Activated CD8-positive, alpha-beta memory T cell treated with anti-CD3 and anti-CD28 coated beads for 36 hours (primary cell): ENCODE measurements at regions not wholly inside any gene's neighbourhood (a gene's known extent, or its start where the extent isn't known, plus 50 kb on each side); places are given as distances from the start of the nearest gene placed in this dataset.
"Not testable (repeated sequence)": the region's sequence is repeated elsewhere in the genome, so short reads cannot be mapped to it uniquely, and the experiment has no call there.

Source experiments
- CTCF ChIA-PET: fragments of 350-600 bp; sonication (Branson Sonifier 250); formaldehyde crosslinking; loops from one replicate; lab custom pipeline; 2021; ENCODE audit warnings: antibody characterized with exemption; lab: Charles Lee
- POLR2A ChIA-PET: fragments of 350-600 bp; sonication (Branson Sonifier 250); formaldehyde crosslinking; loops from one replicate; lab custom pipeline; 2021; ENCODE audit warnings: antibody characterized with exemption; lab: Charles Lee

DNA sequence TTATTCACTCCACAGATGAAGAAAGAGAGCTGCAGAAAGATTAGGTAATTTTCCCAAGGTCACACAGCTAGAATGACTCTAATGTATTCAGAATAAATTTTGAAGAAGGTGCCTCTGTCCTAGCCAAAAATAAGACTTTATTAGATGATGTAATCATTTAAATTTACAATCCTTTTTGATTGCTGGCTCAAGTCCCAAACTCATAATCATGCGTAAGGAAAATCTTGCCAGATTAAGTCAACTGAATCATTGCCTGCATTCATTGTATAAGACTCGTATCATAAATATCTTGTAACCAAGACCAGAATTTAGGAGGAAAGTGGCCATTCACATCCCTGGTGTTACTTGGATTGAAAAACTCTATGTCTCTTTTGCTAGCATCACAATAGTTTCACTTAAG lies 53.1 kb upstream of the STK39 start:
- ChIA-PET POLR2A (no interaction called here), CTCF (no interaction called here)

DNA sequence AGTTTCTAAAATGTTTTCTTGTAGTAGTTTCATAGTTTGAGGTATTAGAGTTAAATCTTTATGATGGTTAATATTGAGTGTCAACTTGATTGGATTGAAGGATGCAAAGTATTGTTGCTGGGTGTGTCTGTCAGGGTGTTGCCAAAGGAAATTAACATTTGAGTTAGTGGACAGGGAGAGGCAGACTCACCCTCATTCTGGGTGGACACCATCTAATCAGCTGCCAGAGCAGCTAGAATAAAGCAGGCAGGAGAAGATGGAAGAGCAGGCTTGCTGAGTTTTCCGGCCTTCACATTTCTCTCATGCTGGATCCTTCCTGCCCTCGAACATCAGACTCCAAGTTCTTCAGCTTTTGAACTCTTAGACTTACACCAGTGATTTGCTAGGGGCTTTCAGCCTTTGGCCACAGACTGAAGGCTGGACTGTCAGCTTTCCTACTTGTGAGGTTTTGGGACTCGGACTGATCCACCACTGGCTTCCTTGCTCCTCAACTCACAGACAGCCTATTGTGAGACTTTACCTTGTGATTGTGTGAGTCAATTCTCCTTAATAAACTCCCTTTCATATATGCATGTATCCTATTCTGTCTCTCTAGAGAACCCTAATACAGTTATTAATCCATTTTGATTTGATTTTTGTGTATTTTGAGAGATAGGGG lies 56.8 kb upstream of the STK39 start:
- POLR2A ChIA-PET = no interaction called here
- CTCF ChIA-PET = no interaction called here

GRCh38 chr2:168307379-168307778 lies 60.0 kb upstream of the STK39 start:
- CTCF ChIA-PET = no interaction called here
- POLR2A ChIA-PET = no interaction called here

DNA sequence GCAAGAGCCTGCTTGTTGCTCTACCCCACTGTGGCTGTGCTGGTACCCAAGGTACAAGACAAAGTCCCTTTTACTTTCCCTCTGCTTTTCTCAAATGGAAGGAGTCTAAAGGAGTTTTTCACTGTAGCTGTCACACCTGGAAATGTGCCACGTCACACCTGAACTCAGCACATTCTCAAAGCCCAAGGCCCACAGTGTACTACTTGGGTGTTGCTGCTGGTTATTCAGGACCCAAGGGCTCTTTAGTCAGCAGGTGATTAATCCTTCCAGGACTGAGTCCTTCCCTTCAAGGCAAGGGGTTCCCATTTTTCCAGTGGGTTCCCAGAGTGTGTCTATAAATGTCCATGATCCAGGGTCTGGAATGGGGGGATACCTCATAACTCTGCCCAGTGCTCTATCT lies 63.2 kb upstream of the STK39 start:
- ChIA-PET POLR2A (no interaction called here), CTCF (no interaction called here)

DNA sequence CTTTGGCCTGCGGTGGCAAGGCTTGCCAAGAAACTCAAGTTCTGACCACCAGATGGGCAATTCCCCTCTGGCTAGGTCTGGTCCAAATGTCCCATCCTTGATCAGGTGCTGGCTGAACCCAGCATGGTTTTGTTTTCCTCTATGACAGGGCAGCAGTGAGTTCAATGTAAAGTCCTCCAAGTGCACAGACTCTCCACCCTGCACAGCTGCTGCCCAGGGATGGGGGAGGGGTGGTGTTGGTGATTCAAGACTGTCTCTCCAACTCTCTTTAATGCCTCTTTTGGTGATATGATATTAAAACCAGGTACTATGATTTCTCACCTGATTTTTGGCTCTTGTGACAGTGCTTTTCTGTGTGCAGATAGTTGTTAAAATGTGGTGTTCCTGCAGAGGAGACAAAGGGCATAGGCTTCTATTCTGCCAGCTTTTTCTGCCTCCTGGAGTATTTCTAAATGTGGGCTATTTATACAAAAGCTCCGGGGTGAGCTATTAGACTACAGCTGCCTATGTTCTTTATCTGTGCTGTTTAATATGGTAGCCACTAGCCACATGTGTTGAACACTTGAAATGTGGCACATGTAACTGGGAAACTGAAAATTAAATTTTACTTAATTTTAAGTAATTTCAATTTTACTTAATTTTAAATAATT lies 64.0 kb upstream of the STK39 start:
- ChIA-PET POLR2A (no interaction called here), CTCF (no interaction called here)

DNA sequence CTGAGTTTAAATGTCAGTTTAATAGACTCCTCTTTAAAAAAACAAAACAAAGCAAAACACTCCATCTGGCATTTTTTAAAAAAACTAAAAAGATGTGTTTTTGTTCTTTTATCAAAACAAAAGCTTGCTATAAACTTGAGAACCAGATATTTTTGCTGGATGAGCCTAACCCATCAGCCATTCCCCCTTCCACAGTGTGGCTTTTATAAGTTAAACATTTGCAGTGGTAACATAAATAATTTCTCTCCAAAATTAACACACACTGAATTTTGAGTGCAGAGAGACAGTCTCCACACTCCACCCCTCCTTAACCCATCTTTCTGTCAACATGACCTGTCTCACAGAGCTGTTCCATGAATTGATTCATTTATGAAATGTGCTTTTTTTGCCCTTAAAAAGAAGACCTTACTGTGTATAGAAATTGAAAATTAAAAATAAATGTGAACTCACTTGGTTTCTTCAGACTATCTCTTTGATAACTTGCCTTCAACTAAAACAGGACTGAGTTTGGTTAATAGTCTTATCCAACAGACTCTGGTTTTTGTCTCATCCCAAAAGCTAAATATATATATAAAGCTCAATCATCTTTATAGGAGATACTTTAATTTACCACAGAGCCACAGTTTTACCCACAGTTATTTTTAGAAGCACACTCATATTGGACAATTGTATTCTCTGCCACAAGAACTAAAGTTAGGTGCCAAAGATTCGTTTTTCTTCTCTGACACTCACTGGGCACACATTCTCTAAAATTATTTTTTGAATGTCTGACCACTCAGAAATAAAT lies 64.8 kb upstream of the STK39 start:
- POLR2A ChIA-PET = no interaction called here
- CTCF ChIA-PET = no interaction called here

DNA sequence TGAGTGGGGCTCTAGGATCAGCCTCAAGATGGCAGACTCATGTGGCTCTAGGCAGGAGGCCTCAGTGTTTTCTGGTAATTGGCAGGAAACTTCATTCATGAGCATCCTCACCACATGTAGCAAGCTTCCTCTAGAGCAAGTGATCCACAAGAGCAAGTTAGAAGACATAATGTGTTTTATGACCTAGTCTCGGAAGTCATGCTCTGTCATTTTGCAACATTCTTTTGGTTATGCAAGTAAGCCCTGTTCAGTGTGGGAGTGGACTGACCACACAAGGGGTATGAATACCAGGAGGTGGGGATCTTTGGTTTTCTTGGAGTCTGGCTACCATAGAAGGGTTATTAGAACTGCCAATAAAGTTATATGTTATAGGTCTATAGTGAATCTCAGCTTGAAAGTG lies 66.8 kb upstream of the STK39 start:
- ChIA-PET POLR2A (no interaction called here), CTCF (interaction anchor here (0.6 to 1.2 kb wide), 2 partner anchors 63 to 297 kb away, joined by 3 read pairs; no protein-coding TSS in a partner anchor)

GRCh38 chr2:168315331-168316072 lies 68.1 kb upstream of the STK39 start:
- POLR2A ChIA-PET = no interaction called here
- CTCF ChIA-PET = interaction anchor here (1.2 kb wide), 1 partner anchor 65 kb away, joined by 3 read pairs; no protein-coding TSS in a partner anchor

- POLR2A ChIA-PET = no interaction called here
- CTCF ChIA-PET = no interaction called here
Measured at GRCh38 chr2:168316073-168316440, 68.7 kb upstream of the STK39 start.

DNA sequence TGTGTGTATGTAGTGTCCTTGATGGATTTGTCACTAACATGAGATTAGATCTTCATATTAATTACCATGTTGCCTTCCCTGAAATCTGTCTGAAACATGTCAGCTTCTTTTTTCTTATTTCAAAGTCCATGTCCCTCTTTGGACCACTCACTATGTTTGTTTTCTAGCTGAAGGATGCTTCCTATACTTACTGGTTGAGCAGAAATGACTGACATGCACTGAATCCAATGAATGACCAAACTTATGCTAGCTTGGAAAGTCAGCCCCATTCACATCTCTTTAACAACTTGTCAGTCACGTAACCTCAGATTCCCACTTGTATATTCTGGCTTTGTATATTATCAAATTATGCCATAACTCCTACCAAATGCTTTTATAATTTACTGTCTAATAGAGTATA lies 69.9 kb upstream of the STK39 start:
- ChIA-PET POLR2A (no interaction called here), CTCF (no interaction called here)

DNA sequence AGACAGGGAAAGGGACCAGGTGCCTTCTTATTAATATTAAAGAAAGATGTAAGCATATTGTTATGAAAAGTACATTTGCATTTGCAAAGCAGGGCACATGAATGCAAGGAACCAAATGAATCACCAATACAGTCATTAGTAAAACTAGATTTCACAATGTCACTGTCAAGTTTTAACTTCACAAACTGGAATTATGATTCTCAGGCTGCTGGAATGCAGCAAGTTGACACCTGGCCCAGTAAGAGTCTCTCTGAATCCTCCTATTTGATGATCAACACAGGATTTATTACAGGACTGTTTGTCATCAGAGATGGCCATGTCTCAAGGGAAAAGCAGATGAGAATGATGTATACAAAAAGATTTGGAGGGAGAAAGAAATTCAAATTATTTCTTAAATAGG lies 72.9 kb upstream of the STK39 start:
- ChIA-PET CTCF (no interaction called here), POLR2A (no interaction called here)

- POLR2A ChIA-PET = no interaction called here
- CTCF ChIA-PET = no interaction called here
Measured at GRCh38 chr2:168322325-168323007, 75.1 kb upstream of the STK39 start.

DNA sequence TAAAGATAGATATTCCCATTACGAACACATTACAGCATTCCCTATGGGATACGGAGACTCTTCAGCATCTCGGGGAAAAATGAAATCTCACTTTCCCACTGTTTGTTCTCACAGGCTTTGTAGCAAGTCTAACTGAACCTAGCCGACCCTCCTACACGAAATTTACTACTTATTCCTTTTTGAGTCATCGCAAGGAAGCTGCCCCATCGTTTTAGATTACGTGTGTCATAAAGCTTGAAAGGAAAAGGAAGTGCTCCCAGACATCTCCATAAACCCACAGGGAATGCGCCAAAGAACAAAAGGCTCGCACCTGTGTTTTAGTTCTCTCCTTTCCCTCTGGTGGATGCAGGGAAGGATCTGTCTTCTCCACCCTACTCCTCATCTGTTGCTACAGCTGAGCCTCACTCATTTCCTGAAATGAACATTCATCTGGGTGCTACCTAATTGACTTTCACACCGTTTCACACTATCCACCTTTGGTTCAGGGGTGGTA lies 76.2 kb upstream of the STK39 start:
- CTCF ChIA-PET = no interaction called here
- POLR2A ChIA-PET = no interaction called here

GRCh38 chr2:168326572-168326971 lies 79.2 kb upstream of the STK39 start:
- CTCF ChIA-PET = interaction anchor here (0.6 kb wide), 1 partner anchor 16 kb away, joined by 3 read pairs; no protein-coding TSS in a partner anchor
- POLR2A ChIA-PET = interaction anchor here (0.7 kb wide), 1 partner anchor 433 kb away, joined by 3 read pairs; no protein-coding TSS in a partner anchor

- CTCF ChIA-PET = interaction anchor here (0.6 kb wide), 1 partner anchor 15 kb away, joined by 3 read pairs; no protein-coding TSS in a partner anchor
- POLR2A ChIA-PET = no interaction called here
Measured at GRCh38 chr2:168327328-168327727, 79.9 kb upstream of the STK39 start.

GRCh38 chr2:168328421-168328820 lies 81.0 kb upstream of the STK39 start:
- ChIA-PET POLR2A (no interaction called here), CTCF (no interaction called here)

- ChIA-PET POLR2A (no interaction called here), CTCF (no interaction called here)
Measured at GRCh38 chr2:168330624-168331423, 83.4 kb upstream of the STK39 start.

DNA sequence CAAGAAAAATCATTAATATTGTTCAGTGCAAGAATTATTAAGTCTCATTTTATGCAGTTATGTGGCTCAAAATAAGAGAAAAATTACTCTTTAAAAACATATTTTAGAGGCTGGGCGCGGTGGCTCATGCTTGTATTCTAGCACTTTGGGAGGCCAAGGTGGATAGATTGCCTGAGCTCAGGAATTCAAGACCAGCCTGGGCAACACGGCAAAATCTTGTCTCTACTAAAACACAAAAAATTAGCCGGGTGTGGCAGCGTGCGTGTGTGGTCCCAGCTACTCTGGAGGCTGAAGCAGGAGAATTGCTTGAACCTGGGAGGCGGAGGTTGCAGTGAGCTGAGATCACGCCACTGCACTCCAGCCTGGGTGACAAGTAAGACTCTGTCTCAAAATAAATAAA lies 87.9 kb upstream of the STK39 start:
- POLR2A ChIA-PET = not testable (repeated sequence)
- CTCF ChIA-PET = interaction anchor here (1.2 kb wide), 1 partner anchor 16 kb away, joined by 3 read pairs; no protein-coding TSS in a partner anchor
